Bronchial epithelial cell (primary cell): ENCODE measurements at regions not wholly inside any gene's neighbourhood (a gene's known extent, or its start where the extent isn't known, plus 50 kb on each side); places are given as distances from the start of the nearest gene placed in this dataset.

ENCODE experiments used
- DNase-seq: peaks from one replicate; pipeline ENCODE4 v3.0.0-alpha.2; 2010; ENCODE audit warnings: low read depth
- FAIRE-seq: peaks from 2 replicates; lab custom pipeline; 2011; peaks lifted over from hg19 to GRCh38; lab: Jason Lieb, UNC
- H3K27me3 ChIP-seq: 2 replicates; pipeline ENCODE4 v1.5.1; 2011; ENCODE audit warnings: low read length; ENCODE audit not compliant: control insufficient read depth, insufficient read depth
- H3K36me3 ChIP-seq: 2 replicates; pipeline ENCODE4 v1.5.1; 2011; ENCODE audit warnings: low read length; ENCODE audit not compliant: control insufficient read depth, insufficient read depth
- H3K4me3 ChIP-seq: 2 replicates; pipeline ENCODE4 v1.5.1; 2011; ENCODE audit warnings: mild to moderate bottlenecking, low read depth, low read length, control low read depth
- TF ChIP-seq, protein P1 (sequence below): IDR thresholded peaks from 2 replicates; pipeline ENCODE4 v1.5.1; 2011; ENCODE audit warnings: mild to moderate bottlenecking, moderate library complexity, low read length, control low read depth, inconsistent platforms; ENCODE audit not compliant: insufficient read depth, severe bottlenecking

DNA sequence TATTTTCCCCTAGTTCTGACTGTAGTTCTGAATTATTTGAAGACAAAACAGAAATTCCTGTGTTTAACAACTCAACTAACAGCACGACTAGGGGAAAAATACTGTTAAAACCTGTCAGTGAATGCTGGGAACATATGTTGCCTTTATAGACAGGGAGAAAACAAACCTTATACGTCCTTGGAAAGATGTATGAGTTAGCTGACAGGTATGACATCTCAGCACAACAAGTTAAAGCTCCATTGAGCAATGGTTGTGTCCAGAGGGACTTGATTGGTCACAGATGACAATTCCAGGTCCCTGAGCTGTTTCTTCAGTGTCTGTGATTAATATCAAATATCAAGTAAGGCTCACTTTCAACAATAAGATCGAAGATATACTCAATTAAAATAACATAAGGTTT, 58.2 kb upstream of the DDIT4L start:
- TF ChIP-seq, protein P1, sequence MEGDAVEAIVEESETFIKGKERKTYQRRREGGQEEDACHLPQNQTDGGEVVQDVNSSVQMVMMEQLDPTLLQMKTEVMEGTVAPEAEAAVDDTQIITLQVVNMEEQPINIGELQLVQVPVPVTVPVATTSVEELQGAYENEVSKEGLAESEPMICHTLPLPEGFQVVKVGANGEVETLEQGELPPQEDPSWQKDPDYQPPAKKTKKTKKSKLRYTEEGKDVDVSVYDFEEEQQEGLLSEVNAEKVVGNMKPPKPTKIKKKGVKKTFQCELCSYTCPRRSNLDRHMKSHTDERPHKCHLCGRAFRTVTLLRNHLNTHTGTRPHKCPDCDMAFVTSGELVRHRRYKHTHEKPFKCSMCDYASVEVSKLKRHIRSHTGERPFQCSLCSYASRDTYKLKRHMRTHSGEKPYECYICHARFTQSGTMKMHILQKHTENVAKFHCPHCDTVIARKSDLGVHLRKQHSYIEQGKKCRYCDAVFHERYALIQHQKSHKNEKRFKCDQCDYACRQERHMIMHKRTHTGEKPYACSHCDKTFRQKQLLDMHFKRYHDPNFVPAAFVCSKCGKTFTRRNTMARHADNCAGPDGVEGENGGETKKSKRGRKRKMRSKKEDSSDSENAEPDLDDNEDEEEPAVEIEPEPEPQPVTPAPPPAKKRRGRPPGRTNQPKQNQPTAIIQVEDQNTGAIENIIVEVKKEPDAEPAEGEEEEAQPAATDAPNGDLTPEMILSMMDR: no peak
- Histone ChIP-seq H3K36me3 (no peaks in the 10 kb centered on the region), H3K4me3 (no peak overlapping the region), H3K27me3 (no peaks in the 10 kb centered on the region)
- DNase-seq (peak; percentile 24), FAIRE-seq (no peak)

- TF ChIP-seq, protein P1: no peak
- no peak for DNase-seq
- Histone ChIP-seq H3K4me3 (no peak overlapping the region), H3K36me3 (no peaks in the 10 kb centered on the region), H3K27me3 (no peaks in the 10 kb centered on the region)
- no peak for FAIRE-seq
Observed at GRCh38 chr4:100246697-100247096, 56.4 kb upstream of the DDIT4L start.

DNA sequence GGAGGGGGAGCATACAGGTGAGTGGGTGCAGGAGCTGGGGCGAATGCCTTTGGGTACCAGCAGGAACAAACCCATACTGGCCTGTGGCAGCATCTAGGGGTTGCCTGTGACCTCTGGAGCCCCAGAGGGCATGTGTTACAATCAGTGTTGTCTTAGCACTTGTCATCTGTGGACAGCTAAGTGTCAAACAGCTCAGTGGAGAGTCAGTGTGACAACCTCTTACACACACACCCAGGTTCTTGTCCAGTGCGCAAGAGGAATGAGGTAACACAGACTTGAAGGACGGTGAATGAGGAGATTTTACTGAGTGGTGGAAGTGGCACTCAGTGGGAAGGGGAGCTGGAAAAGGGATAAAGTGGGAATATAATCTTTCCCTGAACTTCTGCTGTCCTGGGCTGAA, 54.1 kb upstream of the DDIT4L start:
- DNase-seq: no peak
- peak; percentile 60 for FAIRE-seq
- Histone ChIP-seq H3K36me3 (no peaks in the 10 kb centered on the region), H3K27me3 (no peaks in the 10 kb centered on the region), H3K4me3 (no peak overlapping the region)
- TF ChIP-seq, protein P1: no peak
